HG03159 (cell line): ENCODE measurements at regions not wholly inside any gene's neighbourhood (a gene's known extent, or its start where the extent isn't known, plus 50 kb on each side); places are given as distances from the start of the nearest gene placed in this dataset.

Experiments
- ATAC-seq: cut with Tn5 transposase; IDR thresholded peaks from one replicate; pipeline ENCODE4 v1.9.1; 2021; ENCODE audit warnings: mild to moderate bottlenecking, moderate library complexity; ENCODE audit not compliant: unreplicated experiment

DNA sequence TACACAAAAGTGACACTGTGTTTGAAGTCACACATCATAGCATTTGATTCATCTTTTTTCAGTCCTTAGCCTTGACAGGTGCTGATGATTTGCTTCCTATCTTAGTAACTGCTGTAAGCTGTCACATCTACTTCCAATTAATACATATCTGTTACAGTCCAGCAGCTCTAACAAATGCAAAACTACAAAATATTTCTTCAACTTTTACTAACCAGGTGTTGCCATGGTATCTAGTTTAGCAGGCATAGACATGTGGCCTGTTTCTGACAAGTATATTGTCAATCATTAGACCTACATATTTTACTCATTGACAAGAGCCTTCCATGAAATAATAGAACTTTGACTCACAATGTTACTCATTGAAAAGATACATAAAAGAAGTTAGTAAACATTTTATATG is 1159.7 kb downstream of the GRIK2 start:
- no peak for ATAC-seq

DNA sequence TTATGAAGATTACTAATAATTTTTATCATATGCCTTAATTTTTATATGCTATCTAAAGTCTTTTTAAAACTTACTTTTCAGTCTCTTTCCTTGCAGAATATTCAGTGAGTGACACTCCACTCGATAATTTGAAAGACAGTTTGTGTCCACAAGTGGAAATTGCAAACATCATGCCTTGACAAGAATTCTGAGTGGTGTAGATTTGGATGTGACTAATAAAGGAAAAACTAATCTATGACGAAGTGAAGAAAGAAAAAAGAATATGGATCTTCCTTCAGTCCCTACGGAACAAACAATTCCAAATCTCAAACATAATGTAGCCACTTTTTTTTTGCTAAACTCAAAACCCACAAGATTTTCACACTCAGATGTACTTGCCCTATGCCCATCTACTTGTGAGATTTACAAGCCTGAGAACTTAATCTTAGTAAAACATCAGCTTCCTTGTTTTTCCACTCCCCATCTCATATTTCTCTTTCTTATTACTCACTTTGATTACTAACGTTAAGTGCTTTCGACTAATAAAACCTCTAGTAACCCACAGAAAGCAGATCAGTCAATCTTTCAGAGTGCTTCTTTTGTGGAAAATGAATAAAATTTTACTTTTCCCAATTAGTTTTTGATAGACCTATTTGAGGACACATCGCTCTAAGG is 1155.8 kb downstream of the GRIK2 start:
- no peak for ATAC-seq

DNA sequence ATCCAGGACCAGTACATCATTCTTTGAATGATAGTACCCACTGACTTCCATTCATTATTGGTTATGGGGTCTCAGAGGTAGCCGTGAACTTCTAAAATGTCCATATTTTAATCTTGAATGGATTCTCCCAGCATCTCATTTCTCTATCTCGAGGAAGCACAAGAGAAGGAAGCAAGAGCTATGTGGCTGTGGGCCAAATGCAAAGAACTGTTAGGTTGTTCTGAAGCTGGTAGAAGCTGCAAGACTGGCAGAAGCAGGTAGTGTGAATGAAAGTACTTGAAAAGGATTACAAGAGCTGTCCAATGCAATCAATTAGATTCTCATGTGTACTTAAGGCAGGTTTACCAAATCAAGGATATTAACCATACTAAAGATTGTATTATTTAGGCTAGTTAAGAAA is 1131.8 kb downstream of the GRIK2 start:
- no peak for ATAC-seq

DNA sequence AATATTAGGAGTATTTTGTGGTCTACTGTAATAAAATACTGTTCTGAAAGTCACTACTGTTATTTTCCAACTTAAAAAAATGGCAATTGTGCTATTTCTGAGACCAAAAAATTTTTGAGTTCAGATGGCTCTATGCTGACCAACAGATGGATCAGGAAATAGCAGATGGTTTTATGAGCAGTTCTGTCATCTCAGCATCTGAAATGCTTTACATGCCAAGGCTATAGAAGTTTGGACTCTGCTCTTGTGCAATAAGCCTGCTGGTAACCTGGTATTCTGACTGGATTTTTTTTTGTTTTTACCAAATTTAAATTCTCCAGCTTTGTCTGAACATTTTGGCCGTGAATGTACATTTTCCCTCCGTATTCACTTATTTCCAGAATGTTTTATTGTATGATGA is 1127.5 kb downstream of the GRIK2 start:
- ATAC-seq = no peak

DNA sequence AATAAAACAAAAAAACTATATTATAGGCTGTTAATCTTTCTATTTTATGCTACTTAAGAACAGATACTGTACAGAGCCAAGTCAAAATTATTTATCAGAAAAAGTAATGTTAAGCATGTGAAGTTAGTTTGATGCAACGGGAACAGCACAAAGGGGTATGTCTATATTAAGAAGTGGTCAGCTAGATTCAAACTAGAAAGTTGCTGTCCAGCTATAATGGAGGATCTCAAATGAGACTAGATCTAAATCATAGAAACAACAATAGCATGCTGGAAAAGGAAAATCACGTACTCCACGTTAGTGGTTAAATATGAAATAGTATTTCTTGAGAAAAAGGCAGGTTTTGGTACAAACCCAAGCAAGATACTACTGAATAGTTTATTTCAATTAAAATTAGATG is 1124.0 kb downstream of the GRIK2 start:
- no peak for ATAC-seq

DNA sequence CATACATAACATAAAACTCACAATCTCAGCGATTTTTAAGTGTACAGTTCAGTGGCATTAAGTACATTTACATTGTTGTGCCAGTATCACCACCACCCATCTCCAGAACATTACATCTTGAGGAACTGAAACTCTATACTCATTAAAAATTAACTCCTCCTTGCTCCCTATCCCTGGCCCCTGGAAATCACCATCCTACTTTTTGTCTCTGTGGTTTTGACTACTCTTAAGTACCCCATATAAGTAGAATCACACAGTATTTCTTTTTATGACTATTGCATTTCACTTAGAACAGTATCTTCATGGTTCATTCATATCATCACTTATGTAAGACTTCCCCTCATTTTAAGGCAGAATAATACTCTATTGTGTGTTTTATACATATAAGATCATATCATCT is 1108.1 kb downstream of the GRIK2 start:
- no peak for ATAC-seq

DNA sequence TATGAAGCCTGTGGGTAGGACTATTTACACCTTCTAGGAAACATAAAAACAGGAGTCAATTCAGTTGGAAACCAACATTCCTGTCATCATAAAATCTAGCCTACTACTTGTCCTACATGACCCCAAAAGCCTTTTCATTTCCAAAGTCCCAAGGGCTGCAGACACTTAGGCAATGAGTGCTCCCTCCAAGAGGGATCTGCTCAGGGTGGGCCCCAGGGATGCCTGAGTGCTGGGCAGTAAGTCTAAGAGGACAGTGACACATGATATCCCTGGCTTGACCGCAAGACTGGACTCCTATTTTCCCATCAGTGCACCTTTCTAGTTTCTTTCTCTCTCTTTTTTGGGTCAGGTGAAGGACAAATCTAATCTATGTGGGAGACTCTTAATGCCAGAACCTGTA is 1101.3 kb downstream of the GRIK2 start:
- no peak for ATAC-seq

DNA sequence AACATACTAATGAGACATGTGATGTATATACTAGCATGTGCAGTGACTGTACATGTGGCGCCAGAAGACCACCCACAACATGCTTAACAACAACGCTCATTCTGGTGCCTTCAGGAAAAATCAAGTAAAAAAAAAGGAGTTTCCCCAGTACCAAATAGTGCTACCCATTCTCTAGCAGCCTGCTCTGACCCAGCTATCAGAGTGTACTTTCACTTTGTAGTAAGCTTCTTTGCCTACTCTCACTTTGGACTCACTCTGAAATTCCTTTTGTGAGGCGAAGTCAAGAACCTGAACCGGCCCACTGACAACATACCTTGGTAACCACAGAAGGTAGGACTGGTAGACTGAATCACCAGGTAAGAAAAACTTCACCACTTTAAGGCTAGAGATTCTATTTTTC is 1100.0 kb downstream of the GRIK2 start:
- no peak for ATAC-seq

DNA sequence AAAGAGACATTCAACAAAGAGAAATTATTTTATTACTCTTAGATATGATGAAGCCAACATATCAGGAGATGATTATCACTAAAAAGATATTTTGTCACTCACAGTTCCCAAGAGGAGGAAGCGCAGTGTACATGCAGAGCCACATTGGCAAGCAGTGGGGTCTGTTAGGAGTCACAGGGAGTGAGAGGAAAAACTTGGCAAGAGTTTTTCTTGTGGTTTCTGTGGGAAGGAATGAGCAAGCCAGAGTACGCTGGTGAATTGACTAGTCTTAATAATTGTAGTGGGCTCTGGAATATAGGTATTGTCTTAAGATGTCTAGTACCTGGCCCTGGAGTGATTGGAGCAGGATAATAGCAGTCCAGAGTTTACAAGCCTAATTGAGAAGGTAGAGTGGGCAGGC is 1095.2 kb downstream of the GRIK2 start:
- ATAC-seq = no peak

DNA sequence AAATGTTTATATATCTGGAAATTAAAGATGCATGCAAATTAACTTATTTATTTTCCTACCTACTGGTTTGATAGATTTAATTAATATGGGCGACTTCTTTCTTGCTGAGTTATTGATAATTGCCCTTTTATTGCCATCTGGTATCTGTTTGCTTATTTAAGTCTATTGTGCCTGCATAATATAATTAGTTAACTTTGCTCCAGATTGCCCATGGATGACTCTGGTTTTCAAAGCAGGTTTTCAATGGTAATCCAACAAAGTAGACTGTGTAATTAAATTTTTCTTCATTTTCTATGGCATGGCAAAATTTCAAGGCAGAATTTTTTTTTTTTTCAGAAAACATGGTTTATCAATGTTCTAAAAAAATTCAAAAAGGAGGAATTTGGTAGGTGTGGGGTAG is 1092.0 kb downstream of the GRIK2 start:
- no peak for ATAC-seq

DNA sequence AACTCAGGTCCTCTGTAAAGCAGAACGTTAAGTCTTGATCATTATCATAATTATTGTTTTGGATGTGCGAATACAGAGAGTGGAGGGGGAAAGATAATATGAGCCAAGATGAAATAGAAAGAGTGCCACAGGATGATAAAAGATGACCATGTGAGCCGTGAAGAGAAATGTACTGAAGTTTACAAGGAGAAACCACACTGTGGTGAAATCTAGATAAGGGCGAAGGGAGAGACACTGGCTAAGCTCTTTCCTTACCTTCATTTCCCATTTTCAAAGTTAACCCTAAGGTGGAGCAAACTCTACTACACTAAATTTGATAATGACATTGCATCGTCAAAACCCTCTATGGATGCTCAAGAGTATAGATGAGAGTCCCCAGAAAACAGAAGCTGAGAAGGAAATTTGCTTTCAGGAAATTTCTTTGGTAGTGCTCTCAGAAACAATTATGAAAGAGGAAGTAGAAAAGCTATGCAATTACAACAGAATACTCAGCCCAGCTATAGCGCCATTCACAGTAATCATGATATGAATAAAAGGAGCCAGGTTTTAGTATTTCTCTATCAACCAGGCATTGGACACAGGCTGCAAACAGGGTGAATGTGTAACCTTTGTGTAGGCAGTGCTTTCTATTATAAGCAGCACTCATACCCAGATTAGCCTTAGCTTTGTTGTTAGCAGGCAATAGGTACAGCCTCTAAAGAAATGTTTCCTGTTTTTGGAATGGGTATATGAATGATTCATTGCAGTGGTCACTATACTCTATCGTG is 1080.7 kb downstream of the GRIK2 start:
- ATAC-seq = no peak

DNA sequence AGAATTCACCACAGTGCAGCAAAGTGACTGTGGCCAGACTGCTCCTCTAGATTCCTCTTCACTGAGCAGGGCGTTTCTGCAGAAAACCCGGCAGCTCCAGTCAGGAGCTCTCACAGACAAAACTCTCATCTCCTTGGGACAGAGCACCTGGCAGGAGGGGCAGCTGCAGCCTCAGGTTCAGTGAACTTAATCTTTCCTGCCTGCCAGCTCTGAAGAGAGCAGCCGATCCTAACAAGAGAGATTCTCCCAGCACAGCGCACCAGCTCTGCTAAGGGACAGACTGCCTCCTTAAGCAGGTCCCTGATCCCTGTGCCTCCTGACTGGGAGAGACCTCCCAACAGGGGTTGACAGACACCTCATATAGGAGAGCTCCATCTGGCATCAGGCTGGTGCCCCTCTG is 1065.5 kb downstream of the GRIK2 start:
- ATAC-seq = no peak

DNA sequence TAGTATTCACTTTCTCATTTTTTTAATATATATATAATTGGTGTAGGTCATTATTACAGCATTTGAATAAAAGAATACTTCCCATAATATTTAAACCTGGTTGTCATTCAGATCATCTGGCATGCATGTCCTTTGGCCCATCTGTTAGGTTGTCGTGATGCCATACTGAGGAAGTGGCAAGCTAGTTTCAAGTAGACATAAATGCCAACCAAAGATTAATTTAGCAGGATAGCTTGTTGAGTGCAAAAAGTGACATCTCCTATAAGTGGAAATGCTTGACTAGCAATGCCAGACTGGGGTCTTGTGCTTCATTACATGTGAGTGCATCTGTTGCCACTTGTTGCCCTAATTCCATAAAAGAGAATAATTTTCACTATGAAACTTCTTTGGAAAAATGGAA is 1044.7 kb downstream of the GRIK2 start:
- ATAC-seq = no peak

DNA sequence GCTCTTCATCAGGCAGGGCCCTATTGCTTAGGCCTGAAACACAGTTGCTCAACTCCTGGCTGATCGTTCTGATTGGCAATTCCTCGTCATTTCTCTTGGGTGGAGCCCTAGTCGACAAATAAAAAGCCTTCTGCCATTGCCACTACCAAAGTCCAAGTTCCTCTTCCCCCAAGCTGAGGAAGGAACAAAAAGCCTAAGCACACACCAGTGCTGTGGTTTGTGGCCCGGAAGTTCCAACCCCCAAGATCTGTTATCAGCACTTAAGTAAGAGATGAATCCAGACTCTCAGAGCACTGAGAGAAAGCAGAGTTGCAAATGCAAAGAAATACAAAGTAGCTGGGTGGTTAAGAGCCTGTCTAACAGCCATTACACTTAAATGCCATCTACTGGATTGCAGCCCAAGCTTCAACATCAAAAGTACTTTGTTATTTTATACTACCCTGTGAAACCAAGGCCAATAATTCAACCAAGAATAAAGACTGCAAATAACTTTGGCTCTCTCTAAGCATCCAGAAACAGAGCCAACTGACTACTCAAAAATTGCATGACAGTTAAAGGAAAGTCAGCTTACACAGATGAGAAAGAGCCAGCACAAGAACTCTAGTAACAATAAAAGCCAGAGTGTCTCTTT is 1024.0 kb downstream of the GRIK2 start:
- ATAC-seq = no peak

DNA sequence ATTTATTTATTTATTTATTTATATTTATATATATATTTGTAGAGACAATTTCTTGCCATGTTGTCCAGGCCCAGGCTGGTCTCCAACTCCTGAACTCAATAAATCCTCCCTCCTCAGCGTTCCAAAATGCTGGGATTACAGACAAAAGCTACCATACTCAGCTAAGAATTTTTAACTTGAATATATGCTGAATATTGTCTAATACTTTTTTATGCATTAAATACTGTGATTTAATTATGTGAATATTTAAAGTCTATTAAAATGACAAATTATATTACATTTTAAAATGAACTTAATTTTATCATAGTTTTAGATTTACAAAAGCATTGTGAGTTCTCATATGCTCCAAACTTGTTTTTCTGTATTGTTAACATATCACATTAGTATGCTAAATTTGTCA is 1022.4 kb downstream of the GRIK2 start:
- ATAC-seq = no peak

DNA sequence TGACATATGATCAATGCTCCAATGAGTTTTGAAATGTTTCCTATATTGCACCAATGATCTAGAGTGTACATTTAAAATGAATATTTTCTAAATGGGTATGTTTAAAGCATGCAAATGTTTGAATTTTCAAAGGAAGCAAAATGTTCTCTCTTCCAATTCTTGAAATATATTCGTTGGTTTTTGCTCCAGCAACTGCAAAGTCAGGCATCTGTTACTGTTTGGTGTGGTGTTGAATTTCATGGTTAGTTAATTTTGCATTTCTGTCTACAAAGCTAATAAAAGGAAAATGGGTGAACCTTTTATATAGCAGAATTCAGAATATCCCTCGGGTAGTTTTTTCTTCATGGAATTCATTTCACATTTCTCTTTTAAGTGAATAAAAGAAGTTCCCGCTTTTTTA is 1018.3 kb downstream of the GRIK2 start:
- no peak for ATAC-seq

DNA sequence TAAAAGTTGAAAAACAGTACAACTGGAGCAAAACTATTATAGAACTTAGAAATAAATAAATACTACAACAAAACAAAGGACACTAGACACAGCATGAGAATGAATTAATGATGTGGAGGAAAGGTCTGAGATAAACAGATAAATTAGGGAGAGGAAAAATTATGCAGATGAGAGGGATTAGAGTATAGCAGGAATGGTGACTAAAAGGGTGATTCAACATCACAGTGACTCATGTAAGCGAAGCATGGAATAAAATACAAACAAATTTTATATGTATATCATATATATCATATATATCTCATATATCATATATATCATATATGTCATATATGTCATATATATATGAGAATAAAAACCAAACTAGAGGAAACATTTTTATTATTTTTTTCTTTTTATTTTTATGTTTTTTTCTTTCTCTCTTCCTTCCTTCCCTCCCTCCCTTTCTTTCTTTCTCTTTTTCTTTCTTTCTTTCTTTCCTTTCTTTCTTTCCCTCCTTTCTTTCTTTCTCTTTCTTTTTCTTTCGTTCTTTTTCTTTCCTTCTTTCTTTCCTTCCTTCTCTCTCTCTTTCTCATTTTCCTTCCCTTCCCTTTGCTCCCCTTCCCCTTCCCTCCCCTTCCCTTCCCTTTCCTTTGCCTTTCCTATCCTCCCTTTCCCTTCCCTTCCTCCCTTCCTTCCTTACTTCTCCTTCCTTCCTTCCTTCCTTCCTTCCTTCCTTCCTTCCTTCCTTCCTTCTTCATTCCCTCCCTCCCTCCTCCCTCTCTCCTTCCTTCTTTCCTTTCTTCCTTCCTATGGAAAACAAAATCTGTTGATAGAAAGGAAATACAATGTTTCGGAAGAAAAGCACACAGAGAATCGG is 1014.6 kb downstream of the GRIK2 start:
- no peak for ATAC-seq

DNA sequence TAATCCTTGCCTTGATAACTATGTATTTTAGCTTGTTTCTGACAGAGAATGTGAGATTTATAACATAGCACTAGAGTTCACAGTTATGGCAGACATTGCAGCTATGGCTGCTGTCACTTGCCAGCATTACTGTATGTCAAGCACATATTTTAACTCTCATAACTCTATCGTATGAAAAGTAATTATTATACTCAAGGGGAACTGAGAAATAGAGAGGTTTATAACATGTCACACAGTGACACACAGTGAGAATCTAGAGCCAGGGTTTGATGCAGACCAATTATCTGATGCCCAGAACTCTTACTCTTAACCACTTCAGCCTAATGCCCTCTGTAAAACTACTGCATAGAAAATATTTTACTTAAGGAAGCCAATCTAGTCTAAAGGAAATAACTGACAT is 1012.4 kb downstream of the GRIK2 start:
- no peak for ATAC-seq

DNA sequence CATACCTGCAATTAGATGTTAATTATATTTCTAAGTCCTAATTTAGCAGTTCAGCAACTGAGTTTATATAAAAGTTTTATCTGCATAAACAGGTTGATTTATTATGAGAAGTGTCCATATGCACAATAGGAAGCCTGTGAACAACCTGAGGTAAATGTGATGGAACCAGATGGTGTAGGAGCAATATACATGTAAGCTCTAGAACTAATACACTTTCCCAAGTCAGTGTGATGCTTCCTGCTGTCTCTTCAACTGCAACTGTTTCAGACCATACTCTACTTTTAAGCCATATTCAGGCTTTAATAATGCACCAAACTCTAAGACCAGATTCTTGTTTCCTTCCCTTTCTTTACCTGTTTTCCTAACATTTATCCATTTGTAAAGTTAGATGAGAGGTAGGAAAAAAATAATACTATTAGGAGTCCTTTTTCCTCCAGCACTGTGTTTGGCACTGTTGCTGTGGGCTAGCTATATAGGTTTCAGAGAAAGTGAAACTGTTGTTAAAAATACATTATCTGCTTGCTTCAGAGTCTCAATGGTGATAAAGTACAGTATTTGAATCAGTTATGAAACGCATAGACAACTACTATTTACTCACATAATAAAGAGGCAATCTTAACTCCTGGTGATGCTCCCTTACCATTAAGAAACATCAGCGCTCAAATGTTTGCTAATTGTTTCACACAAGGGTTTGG is 1009.3 kb downstream of the GRIK2 start:
- ATAC-seq = no peak

DNA sequence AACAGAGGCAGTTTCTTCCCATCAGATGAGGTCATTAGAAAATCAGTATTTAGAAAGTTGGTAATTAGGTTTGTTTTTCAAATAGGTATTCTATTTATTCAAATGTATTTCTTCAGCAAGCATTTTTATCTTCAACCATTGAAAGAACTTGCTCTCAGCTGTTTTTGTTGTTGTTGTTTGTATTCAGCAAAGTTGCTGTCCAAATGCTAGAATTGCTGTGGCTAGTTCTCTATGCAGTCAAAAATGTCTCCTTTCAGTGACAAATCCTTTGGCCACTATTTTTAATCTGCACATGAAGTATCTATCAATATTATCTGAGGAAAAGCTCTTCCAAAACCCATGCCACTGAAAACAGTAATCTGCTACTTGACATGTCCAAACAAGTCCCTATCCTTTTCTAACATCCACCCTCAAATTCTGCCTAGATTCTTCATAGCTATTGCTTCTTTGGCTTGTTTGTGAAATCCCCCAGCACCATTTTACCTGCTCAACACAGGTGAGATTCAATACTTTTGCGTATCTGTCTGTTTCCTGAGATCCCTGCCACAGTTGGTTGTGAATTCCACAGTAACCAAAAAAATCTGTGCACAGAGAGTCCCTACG is 1005.4 kb downstream of the GRIK2 start:
- no peak for ATAC-seq
